NCI-H1105 treated with DMSO at 0.1 percent for 48 hours (cell line): ENCODE measurements at regions not wholly inside any gene's neighbourhood (a gene's known extent, or its start where the extent isn't known, plus 50 kb on each side); places are given as distances from the start of the nearest gene placed in this dataset.
"Not testable (repeated sequence)": the region's sequence is repeated elsewhere in the genome, so short reads cannot be mapped to it uniquely, and the experiment has no call there.

Experiments
- DNase-seq: peaks from one replicate; lab custom pipeline; 2025; lab: John Stamatoyannopoulos, UW

DNA sequence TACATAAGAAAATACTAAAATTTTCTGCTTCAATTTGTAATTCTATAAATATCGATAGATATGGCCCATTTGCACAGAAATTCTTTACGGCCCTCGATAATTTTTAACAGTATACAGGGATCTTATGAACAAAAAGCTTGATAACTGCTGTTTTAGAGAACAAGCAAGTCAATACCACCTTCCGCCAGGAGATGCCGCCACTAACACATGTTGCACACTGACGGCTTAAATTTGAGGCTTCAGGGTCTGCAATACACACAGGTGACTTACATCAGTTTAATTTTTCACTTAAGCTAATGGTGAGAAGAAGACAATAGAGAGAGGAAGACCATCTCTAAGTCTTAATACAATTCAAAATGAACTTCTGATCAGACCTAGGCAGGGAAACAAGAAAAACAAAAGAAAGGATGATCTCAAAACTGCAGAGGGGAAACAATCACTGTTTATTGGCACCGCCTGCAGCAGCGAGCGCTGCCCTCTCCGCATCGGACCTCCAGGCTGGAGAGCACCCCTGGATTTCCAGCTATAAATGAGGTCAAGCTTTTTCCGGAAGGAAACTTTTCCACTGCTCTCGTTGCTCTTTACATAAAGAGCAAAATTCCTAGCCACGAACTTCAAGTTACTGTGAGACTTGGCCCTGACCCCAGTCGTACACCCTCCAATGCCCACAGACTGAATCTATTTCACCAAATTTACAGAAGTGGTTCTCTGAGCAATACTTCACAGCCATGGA is 53.9 kb downstream of the OTOR start:
- peak; percentile 74 for DNase-seq

DNA sequence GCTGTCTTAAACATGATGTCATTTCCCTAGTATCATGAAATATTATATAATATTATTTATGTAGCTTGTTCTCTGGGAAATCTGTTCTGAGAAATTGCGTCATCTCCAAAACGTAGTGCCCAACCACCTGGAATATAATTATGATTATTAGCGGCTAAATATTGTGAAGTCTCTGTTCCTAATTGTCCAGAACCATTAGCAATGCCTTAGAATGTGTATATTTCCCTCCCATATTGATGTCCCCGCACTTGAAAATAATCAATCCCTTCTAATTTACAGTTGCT is 54.4 kb downstream of the OTOR start:
- DNase-seq = no peak

DNA sequence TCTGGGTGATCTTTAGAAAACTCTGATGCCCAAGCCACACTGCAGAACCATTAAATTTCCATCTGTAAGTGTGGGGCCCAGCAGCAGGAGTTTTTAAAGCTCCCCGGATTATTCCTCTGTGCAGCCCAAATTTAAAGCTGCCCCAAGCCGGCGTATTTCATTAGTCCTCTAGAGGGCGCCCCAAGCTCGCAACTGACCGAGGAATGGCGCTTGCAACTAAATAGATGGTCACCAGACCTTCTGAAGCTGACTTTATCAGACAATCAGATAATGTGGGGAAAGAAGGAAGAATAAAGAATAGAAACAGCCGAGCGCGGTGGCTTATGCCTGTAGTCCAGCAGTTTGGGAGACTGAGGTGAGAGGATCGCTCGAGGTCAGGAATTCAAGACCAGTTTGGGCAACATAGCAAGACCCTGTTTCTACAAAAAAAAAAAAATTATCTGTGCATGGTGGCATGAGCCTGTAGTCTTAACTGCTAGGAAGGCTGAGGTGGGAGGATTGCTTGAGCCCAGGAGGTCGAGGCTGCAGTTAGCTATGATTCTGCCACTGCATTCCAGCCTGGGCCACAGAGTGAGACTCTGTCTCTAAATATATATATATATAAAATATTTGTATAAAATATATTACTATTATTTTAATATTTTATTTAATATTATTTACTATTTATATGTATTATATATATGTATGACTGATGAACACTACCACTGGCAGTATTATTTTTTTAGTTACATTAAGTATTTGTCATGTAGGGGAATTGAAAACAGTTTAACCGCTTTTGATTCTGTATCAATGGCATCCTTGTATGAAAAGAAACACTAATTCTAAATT is 56.0 kb downstream of the OTOR start:
- peak; percentile 70 for DNase-seq

DNA sequence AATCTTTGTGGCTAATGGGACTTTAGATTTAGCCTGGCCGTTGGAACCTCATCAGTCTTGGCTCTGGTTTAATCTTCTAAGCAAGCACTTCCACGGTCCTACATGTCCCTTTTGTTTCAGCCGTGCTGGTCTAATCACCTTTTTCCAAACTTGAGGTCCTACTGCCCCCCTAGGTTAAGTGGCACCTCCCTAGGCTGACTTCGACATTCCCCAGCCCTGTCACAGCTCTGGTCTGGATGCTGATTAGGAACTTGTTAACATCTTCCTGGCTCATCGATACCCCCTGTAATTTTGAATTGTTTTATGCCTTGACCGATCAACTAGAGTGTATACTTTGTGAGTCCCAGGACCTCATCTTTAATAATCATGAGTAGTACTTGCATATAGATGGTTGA is 56.6 kb downstream of the OTOR start:
- DNase-seq = no peak

DNA sequence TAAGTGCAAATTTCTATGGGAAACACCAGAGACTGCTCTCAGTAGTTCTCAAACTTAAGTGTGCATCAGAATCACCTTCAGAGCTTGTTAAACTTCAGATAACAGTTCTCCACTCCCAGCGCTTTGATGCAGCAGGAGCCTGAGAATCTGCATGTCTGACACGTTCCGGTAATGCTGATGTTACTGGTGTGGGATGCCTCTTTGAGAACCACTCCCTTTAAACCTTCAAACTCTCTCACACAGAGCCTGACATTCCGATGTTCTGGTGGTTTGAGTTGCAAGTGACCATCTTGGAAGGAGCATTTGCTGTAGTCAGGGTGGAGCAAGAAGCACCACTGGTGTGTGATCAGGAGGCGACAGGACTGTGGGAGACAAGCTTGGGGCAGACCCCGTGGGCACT is 57.9 kb downstream of the OTOR start:
- DNase-seq = no peak

DNA sequence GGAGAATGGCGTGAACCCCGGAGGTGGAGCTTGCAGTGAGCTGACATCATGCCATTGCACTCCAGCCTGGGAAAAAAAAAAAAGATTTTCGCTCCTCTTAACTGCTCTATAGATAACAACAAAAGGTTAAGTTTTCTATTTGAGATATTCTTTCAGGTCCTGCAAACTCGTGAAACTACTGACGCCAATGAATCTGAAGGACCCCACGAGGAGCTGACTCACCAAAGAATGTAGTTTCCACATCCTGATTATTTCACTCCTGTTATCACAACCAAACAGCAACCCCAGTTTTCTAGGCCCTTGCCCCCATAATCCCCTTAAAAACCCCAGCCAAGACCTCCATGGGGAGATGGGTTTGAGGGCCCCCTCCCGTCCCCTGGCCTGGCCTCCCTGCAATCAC is 58.7 kb downstream of the OTOR start:
- no peak for DNase-seq

DNA sequence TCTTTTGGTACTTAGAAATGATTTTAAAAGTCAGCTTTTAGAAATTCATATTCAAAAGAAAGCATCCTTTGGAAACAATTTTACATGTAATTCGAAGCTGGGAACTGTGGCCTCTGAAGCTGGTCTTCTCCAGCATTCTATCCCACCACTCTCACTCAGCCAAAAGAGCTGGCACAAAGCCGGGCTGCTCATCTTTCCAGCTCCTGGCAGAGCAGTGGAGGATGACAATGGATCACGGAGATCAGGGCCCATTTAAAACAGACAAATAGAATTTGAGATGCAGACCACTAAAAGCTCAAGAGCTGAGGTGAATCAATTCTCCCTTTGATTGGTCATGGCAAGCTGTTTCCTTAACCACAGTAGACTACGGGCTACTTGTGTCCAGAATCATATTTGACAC is 60.6 kb downstream of the OTOR start:
- DNase-seq = no peak

DNA sequence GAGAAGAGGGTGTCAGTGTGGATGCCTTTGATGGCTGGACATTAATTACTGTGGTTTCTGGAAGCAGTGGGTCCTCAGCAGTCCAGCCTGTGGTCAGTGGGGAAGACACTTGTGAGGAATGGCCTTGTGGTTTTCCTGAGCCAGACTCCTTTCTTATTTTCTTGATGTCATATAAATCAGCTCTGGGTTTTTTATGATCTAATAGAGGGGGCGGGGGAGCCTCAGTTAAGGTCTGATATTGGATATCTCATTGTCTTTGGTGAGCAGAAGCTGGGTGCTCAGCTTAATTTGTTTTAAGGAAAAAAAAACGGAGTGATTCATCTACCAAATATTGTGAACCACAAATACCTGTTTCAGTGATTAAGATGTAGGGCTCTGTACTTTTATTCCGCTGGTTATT is 62.1 kb downstream of the OTOR start:
- no peak for DNase-seq

DNA sequence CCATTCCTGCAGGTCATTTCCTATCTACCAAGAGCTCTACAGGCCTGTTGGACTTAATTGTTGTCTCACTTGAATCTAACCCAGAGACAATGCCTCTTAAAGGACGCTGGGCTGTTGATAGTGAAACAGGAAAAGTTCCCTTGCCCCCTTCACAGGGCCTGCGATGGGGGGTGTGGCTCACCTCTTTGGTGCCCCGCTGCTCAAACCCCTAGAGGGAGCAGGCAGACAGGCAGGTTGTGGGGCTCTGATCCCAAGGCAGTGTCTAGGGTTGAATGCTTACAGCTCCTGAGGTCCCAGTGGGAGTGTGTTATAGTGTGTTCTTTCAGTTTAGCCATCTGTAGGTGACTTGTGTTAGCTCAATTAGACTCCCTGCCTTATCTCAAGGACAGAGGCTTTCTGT is 68.0 kb downstream of the OTOR start:
- no peak for DNase-seq

DNA sequence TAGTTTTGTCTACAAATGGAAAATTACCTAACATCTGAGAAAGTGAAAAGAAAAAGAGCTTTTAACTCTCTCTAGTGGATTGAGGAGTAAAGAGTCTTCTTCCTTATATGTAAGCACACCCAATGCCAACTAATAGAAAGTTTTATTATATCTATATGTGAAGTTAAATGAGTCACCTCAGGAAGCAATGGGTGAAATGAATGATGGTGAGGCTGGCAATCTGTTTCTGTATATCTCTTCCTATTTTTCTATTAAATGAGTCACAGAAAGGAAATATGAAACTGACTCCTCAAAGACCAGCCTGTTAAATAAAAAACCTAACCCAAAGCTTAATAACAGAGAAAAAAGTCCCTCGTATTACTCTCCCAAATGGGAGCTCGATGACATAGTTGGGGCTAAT is 71.3 kb downstream of the OTOR start:
- DNase-seq = no peak

DNA sequence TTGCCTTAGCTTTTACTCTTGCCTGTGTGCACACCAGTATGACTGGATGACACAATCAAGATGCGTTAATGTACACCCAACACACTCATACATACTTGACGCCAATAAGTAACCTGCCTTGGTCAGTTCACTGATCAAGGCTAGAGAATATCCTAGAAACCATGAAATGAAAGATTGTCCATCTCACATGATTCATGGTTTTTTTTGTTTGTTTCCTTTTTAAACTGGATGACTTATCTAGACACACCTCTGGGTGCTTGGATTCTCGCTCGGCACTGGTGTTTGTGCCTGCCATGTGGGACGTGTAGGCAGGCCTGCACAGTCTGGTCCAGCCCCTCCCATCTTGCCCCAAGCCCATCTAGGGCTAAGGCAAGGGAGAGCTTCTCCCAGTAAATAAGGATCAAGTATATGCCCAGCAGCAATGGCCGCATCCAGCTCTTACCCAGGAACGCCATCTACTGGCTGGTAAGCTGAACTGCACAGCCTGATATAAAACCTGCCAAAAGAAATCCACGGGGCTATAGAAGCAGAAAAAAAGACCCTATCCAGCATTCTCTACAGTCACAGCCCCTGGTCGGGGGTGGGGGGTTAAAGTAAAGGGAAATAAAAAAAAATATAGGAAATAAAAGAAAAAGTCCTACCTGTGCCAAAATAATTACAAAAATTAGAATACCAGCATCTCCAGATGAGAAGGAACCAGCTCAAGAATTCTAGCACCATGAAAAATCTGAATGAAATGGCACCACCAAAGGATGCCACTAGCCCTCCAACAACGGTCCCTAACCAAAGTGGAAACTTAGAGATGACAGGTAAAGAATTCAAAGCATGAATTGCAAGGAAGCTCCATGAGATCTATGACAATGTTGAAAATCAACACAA is 73.3 kb downstream of the OTOR start:
- DNase-seq = peak; percentile 42

DNA sequence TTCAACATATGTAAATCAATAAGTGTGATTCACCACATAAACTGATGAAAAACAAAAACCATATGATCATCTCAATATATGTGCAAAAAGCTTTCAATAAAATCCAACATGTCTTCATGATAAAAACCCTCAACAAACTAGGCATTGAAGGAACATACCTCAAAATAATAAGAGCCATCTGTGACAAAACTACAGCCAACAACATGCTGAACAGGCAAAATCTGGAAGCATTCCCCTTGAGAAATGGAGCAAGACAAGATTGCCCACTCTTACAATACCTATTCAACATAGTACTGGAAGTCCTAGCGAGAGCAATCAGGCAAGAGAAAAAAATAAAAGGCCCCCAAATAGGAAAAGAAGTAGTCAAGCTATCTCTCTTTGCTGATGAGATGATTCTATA is 76.5 kb downstream of the OTOR start:
- DNase-seq = no peak

DNA sequence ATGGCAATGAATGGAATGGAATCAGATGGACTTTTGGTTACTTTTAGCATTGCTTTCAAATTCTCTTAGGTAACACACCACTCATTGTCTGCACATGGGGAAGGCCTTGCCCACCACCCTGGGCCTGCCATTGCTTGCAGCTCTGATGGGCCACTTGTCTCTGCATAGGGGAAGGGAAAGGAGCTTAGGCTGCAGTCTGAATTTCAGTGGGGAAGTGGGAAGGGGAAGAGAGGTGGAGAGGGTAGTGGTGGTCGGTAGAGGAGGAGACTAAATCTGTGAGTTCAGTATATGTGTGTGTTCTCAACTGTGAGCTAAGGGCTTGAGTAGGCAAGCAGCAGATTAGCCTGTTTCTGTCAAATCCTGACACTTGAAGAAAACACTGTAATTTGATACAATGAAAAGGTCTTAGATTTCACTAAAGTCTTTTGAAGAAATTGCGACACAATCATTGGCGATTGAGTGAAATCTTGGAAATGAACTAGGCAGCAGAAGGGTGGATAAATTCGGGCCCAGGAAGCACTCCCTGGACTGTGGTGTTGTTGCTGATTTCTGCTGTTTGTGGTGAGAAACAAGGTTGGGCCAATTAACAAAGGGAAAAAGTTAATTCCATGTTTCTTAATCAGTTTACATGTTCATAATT is 80.6 kb downstream of the OTOR start:
- DNase-seq = no peak

DNA sequence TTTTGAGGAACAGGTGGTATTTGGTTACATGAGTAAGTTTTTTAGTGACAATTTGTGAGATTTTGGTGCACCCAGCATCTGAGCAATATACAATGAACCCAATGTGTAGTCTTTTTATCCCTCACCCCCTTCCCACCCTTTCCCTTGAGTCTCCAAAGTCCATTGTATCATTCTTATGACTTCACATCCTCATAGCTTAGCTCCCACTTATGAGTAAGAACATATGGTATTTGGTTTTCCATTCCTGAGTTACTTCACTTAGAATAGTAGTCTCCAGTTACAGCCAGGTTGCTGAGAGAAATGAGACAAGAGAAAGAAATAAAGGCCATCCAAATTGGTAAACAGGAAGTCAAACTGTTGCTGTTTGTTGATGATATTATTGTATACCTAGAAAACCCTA is 87.5 kb downstream of the OTOR start:
- DNase-seq = not testable (repeated sequence)

DNA sequence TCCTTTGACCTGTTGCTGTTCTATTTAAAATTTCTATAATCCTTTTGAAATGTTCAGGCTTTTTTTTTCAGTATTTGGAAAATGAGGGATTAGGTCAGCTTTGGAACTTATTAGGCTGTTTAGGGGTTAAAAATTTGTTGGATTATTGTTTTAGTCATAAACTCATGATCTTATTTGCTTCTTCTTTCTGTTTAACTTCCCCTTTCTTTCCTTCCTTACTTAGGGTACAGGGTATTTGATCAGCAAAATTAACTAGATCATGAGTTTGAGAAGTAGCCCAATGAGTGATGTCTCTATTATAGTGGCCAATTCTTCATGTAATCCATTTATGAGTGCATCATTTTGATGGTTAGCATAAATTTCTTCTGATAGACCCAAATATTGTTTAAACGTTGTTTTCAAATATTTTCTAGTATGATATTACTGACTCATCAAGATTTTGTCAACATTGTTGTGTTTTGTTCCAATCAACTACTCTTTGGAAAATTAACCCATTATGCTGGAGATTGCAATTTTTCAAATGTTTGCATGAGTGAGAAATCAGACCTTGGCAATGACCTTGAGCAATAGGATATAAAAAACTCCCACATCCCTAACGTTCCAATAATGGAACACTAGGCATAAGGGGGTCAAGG is 94.4 kb downstream of the OTOR start:
- DNase-seq = no peak

DNA sequence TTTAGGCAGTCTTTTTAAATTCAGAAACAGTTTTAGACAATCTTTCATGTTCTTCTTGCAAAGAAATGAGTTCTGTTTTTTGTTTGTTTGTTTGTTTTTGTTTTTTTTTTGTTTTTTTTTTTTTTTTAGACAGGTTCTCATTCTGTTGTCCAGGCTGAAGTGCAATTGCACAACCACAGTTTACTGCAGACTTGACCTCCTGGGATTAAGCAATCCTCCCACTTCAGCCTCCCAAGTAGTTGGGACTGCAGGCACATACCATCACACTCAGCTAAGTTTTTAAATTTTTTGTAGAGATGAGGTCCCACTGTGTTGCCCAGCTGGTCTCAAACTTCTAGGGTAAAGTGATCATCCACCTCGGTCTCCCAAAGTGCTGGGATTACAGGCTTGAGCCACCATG is 96.2 kb downstream of the OTOR start:
- DNase-seq = no peak

DNA sequence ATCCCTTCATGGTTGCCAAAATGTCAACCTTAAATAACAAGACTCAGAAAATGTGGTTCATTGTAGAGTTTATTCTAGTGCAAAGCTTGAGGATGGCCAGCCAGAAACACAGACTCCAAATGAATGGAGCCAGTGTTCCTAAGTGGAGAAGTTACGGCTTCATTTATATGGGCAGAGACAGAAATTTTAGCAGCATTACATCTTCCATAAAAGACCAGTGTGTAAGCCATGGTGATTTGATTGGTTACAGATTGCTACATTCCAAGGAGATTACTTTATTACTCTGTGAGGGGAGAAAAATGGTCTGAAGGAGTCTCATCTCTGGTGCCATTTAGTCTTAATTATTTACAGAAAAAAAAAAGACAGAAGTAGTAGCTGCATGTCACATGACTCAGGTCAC is 97.8 kb downstream of the OTOR start:
- no peak for DNase-seq

DNA sequence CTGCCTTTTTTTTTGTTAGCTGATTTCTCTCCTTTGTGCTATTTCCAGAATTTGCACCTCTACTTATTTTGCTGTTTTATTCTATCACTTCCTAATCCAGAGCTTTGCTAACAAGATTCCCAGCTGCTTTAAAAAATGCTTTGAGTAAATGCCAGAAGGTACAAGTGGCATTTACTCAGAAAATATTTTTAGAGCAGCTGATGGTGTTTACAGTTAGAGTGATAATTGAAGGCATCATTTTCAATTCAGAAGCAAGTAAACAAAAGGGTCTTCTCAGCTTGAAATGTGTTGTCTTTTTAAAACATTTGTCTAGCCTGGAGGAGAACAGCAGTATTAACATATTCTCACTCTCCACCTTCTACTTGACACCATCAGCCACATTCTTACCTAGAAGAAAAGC is 99.9 kb downstream of the OTOR start:
- peak; percentile 24 for DNase-seq

DNA sequence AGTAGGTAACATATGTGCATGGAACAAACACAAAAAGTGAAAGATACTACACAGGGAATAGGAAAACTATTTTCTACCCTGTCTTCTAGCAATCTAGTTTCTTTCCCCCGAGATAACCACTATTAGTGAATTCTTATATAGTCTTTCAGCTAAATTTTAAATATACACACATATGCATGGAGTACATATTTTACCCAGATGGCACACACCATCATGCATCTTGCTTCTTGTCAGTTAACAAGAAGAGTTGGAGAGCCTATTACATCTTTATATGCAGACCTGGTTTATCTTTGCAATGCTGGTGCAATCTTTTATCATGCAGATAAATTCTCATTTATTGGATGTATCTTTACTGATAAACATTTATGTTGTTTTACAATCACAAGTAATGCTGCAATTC is 100.4 kb downstream of the OTOR start:
- no peak for DNase-seq

DNA sequence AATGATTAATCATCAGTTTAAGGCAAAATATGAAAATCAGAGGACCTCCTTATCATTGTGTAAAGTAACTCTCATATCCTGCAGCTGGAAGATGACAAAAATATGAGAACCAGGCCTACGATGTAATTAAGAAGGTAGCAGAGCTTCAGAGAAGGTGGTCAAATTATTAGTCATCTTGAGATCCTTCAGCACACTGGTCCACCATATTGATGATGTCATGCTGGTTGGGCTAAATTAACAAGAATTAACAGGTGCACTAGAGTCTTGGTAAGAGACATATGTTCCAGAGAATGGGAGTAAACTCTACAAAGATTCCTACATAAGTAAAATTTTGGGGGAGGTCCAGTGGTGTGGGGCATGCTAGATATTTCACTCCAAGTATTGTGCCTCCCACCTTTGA is 112.8 kb downstream of the OTOR start:
- no peak for DNase-seq

DNA sequence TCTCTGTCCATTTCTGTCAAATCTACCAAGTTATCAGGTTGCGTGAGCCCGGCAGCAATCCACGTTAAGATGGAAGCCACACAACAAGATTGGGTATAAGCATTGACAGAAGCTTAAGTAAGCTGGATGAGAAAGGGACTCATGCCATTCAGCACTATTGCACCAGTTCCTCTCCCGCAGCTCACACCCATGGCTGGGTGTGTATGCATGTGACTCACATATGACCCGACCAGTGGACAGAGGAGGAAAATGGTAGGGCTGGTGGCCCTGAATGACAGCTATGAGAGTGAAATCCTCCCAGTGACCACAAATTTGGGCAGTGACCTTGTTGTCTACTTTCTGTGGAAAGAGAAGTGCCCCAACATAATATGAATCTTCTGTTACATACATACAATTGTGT is 113.5 kb downstream of the OTOR start:
- no peak for DNase-seq

DNA sequence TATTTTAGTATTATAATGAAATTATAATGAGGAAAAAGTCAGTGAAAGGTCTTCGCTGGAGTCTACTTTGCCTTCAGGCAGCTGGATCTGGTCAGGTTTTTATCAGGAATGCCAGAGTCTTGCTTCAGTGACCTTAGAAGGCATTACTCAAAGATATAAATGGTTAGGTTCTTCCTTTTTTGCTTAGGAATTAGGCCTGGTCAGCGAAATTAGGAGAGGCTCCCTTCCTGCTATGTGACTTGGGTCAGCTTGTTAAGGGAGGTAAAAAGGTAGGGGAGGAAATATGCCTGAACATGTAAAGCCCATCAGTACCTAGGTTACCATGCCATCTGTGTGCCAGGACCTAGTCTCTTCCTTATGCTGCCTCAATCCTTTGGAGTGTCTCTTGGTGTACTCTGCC is 115.1 kb downstream of the OTOR start:
- no peak for DNase-seq
